ENCODE measurements at regions not wholly inside any gene's neighbourhood (a gene's known extent, or its start where the extent isn't known, plus 50 kb on each side); places are given as distances from the start of the nearest gene placed in this dataset.

GRCh38 chr22:47283616-47284270, 521.3 kb downstream of the TBC1D22A start:
- FAIRE-seq, result no peak

DNA sequence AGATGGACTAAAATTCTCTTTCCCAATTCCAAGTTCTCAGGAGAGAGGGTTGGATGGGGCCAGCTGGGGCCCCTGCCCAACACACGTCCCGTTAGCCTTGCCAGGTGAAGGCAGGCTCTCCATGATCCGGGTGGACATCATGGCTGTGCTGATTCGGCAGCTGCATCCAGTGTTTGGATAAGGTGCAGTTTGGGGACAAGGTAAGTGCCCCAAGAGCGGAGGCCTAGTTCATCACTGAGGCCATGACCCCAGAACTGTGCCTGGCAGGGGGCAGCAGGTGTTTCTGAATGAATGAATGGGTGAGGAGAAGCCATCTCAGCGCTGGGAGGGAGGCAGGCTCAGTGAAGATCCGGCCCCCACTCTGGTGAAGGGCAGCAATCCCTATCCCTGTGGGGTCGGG, 520.4 kb downstream of the TBC1D22A start:
- FAIRE-seq, result no peak

GRCh38 chr22:47282366-47282765, 519.9 kb downstream of the TBC1D22A start:
- no peak for FAIRE-seq

DNA sequence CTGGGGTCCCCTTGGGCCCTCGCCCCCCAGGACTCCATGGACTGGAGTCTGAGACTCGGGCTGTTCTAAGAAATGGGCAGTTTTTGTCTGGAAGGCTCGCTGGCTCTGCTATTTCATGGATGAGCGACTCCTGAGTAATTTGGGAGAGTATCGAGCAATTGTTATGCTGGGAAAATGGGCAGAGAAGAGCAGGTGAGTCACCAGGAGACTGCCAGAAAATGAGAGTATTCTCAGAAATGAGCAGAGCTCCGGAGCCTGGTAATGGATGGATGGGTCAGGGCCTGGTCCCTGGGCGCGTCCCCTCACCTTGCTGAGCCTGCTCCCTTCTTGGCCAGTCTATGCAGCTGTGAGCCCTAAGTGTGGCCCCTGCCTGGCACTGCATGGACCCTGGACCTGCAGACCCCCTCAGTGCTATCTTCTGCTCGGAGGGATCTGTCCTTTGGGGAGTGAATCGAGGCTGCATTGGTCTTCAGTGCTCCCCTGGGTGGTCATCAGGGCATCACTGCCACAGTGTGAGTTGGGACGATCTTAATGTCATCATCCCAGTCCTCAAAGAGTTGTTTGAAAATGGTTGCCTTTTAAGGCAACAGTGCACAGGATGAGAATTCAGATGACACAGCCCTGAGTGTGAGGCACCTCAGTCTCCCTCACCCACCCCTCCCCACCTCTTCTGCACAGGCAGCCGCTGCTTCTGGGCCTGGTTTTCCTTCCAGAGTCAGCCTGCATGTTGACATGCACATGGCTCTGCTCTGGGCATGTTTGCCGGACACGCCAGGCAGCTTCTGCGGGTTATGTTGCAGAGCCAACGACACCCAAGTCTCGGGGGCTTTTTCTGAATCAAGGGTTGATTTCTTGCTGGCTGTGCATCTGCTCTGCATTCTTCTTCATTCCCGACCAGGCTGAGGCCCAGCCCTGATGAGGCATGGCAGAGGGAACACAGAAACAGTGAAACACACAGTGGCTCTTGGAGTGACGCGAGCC, 519.0 kb downstream of the TBC1D22A start:
- no peak for FAIRE-seq

- FAIRE-seq, result no peak
Observed at GRCh38 chr22:47280301-47280700, 517.9 kb downstream of the TBC1D22A start.

DNA sequence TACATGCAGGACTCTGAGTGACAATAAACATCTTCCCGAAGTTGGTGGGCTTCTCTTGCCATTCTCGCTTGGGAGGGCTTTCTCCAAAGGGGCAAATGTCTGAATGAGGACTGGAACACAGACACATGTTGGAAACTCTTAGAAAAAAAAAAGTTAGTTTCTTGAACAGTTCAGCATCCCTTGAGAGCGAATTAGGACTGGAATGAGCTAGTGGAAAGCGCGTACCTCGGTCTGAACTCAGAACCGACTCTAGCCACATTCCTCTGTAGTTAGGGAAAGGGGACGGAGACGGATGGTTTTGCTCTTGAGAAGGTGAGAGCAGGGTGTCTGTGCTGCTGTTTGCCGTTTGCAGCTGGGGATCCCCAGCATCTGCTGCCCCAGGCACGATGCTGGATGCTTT, 517.3 kb downstream of the TBC1D22A start:
- FAIRE-seq, result no peak

DNA sequence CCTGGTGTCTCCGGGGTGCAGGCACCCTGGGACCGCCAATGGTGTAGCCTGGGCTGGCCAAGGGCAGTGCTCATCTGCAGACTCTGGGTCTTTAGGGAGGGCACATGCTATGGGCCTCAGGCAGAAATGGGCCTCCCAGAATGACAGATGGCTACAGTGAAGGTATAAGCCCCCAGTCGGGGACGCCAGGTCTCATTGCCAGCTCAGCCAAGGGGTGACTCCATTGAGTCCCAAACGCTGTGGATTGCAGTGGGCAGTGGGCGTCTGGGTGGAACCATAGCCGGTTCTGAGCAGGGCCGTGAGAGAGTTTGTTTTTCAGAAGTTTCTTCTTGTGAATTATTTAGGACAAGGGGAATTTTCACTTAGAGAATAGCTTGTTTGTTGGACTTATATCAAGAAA, 516.9 kb downstream of the TBC1D22A start:
- FAIRE-seq, result no peak

GRCh38 chr22:47278655-47279054, 516.2 kb downstream of the TBC1D22A start:
- no peak for FAIRE-seq

DNA sequence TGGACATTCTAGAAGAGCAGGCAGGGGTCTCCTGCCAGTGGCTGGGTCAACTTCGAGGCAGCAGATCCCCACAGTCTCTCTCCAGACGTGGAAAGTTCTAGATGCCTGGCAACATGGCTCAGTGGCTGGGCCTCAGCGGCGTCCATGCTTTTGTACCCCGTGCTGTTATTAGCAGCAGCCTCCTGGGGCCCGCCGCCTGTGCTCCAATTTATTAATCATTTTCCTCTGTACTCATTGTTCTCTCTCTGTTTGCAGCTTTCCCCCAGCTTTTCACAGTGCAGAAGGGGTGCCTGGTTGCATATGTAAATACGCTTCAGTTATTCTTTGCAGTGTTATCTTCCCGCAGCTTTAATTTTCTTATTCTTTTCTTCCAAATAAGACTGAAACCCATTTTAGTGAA, 515.1 kb downstream of the TBC1D22A start:
- no peak for FAIRE-seq

GRCh38 chr22:47276991-47277390, 514.5 kb downstream of the TBC1D22A start:
- no peak for FAIRE-seq

- no peak for FAIRE-seq
Observed at GRCh38 chr22:47276450-47276820, 514.0 kb downstream of the TBC1D22A start.

- no peak for FAIRE-seq
Observed at GRCh38 chr22:47275605-47276449, 513.4 kb downstream of the TBC1D22A start.

DNA sequence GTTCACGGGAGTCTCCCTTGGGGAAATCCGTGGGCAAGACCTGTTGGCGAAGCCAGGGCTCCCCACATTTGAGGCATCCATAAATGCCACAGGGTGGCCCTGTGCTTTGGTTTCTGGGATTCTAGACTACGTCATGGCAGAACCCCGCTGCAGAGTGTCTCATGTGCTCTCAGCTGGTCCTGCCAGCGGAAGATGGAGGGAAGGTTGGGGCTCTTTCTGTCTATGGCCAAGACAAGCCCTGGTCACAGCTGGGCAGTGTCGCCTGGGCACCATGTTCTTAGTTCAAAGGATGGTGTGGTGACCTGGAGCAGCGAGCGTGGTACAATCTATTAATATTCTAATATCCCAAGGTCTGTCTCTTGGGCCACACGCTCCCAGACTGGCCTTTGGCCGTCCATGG, 511.7 kb downstream of the TBC1D22A start:
- FAIRE-seq, result no peak

DNA sequence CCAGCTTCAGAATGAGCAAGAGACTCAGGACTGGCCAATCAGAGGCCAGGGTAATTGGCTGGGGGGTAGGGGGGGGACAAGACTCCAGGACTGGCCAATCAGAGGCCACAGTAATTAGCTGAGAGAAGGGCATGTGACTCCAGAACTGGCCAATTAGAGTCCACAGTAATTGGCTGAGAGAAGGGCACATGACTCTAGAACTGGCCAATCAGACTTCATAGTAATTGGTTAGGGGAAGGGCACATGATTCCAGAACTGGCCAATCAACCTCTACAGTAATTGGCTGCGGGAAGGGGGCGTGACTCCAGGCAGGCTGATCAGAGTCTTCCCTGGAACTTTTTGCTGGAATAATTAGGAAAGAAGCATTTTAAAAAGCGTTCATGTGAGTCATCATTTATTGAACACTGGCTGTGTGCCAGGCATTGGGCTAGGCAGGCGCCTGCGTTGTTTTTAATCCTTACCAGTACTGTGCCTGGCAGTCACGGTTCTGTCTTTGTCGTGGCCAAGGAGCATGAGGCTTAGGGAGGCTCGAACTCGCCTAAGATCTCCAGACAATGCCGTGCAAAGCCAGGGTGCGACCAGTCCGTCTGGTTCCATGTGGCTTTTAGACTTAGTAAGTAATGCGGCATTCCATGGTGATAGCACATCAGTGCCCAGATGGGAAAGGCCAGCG, 508.1 kb downstream of the TBC1D22A start:
- no peak for FAIRE-seq

DNA sequence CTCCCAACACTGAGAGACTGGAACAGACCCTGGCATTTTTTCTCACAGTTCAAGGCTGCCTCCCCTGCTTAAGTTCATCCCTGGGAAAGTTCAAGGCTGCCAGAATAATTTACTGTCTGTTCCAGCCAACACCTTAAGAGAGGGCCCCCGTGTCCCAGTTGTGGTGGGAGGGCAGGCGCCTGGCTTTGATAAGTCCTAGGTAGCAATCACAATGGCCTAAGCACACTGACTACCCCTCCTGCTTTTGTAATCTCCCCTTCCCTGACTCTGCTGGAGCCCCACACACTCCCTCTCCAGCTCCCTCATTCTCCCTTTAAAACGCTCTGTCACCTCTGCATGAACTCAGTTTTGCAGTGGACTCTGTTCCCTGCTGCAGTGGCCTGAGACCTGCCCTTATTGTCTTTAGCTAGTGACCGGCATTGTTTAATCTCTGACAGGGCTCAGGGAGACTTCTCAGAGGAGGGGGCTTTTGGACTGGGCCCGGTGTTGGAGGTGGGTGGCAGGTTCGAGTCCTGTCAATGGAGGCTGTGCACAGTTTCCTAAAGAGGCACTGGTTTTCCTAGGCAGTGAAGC, 507.2 kb downstream of the TBC1D22A start:
- no peak for FAIRE-seq

GRCh38 chr22:47267513-47268282, 505.2 kb downstream of the TBC1D22A start:
- FAIRE-seq, result no peak

DNA sequence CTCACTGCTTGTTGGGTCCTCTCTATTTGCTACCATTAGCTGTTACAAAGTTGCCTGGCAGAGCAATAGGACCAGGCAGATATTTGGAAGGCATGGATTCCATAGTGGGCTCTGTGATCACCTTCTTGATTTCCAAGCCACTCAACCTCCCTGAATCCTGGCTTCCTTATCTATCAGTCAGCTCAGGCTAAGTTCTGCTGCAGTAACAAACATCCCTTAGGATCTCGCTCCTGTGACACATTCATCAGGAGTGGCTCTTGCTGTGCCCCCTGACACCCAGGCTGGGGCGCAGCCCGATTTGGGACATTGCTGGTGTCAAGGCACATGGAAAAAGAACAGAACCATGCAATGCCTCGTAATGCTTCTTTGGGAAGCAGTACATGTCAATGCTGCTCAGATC, 503.9 kb downstream of the TBC1D22A start:
- FAIRE-seq, result no peak

DNA sequence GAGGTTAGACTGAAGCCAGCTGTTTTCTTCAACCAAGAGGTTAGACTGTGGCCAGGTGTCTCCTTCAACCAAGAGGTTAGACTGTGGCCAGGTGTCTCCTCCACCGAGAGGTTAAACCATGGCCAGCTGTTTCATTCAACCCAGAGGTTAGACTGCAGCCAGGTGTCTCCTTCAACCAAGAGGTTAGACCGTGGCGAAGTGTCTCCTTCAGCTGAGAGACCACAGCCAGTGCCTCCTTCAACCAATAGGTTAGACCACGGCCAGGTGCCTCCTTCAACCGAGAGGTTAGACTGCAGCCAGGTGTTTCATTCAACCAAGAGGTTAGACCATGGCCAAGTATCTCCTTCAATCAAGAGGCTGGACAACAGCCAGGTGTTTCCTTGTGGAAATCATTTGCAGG, 498.1 kb downstream of the TBC1D22A start:
- no peak for FAIRE-seq

DNA sequence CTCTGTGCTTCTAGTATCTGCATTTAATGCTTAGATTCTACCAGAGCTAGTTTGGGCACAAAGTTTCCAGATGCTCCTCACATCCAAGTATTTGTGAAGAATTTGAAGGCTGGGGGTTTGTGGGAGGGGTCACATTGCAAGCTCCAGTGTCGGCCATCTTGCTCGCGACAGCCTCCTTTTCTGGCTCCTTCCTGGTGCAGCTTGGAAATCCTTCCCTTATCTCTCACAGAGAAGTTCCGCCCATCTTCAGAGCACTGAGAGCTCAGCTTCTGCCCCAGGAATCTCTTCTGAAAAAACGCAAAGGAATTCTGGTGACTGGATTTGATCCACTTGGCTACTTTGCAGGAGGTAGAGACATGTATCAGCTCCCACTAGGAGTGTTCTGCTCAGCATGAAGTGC, 497.5 kb downstream of the TBC1D22A start:
- FAIRE-seq, result no peak

- FAIRE-seq, result no peak
Observed at GRCh38 chr22:47259049-47259448, 496.6 kb downstream of the TBC1D22A start.

DNA sequence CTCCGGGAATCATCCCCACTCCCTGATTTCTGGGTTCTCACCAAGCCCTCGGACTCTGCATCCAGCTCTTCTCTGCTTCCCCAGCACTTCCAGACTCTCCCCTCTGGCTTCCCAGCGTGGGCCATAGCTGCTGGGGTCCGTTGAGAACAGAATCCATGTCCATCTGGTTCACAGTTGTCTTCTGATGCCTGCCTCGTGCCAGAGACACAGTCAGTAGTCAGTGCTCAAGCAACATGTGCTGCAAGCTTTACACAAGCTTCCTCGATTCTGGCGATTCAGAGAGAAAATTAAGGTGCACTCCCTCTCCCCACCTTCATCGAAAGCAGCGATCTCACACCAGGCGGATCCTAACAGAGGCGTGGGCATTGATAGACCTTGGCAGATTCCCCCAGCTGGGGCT, 495.5 kb downstream of the TBC1D22A start:
- FAIRE-seq, result no peak

GRCh38 chr22:47257566-47257965, 495.1 kb downstream of the TBC1D22A start:
- FAIRE-seq, result no peak
